Chondrocyte (in vitro differentiated cells): ENCODE measurements at regions not wholly inside any gene's neighbourhood (a gene's known extent, or its start where the extent isn't known, plus 50 kb on each side); places are given as distances from the start of the nearest gene placed in this dataset.
"Not testable (repeated sequence)": the region's sequence is repeated elsewhere in the genome, so short reads cannot be mapped to it uniquely, and the experiment has no call there.

Experiments used
- DNase-seq: peaks from one replicate; pipeline ENCODE4 v3.0.0; 2021; ENCODE audit warnings: mixed read lengths, low spot score
- H3K27ac Mint-ChIP-seq: one replicate; pipeline ENCODE4 v1.8.0; 2021; ENCODE audit warnings: mild to moderate bottlenecking, moderate library complexity, mixed read lengths; ENCODE audit not compliant: unreplicated experiment
- H3K27me3 Mint-ChIP-seq: 2 replicates; pipeline ENCODE4 v1.8.0; 2021; ENCODE audit warnings: low read depth, mixed read lengths
- H3K36me3 Mint-ChIP-seq: 2 replicates; pipeline ENCODE4 v1.8.0; 2021; ENCODE audit warnings: low read depth, mixed read lengths
- H3K4me1 Mint-ChIP-seq: 2 replicates; pipeline ENCODE4 v1.8.0; 2021; ENCODE audit warnings: low read depth, mild to moderate bottlenecking, mixed read lengths
- H3K4me3 Mint-ChIP-seq: one replicate; pipeline ENCODE4 v1.8.0; 2021; ENCODE audit warnings: mild to moderate bottlenecking, moderate library complexity, mixed read lengths; ENCODE audit not compliant: unreplicated experiment
- H3K9me3 Mint-ChIP-seq: 2 replicates; pipeline ENCODE4 v1.8.0; 2021; ENCODE audit warnings: low read depth, mixed read lengths

GRCh38 chr2:91499431-91500050 lies 2808.1 kb downstream of the RPIA start:
- H3K4me1 Mint-ChIP-seq, H3K36me3 Mint-ChIP-seq, H3K27me3 Mint-ChIP-seq, H3K4me3 Mint-ChIP-seq, DNase-seq, H3K27ac Mint-ChIP-seq: not testable (repeated sequence)
- H3K9me3 Mint-ChIP-seq: peaks cover 11% of the 10 kb centered on the region

- H3K4me3 Mint-ChIP-seq, H3K36me3 Mint-ChIP-seq, H3K27me3 Mint-ChIP-seq, H3K4me1 Mint-ChIP-seq, H3K27ac Mint-ChIP-seq, DNase-seq, H3K9me3 Mint-ChIP-seq: not testable (repeated sequence)
These were observed 2808.9 kb downstream of the RPIA start for GRCh38 chr2:91500246-91500977.

GRCh38 chr2:91500978-91501310 lies 2809.5 kb downstream of the RPIA start:
- not testable (repeated sequence) for H3K4me3 Mint-ChIP-seq, H3K27ac Mint-ChIP-seq, H3K4me1 Mint-ChIP-seq, DNase-seq, H3K9me3 Mint-ChIP-seq, H3K27me3 Mint-ChIP-seq, H3K36me3 Mint-ChIP-seq

GRCh38 chr2:91501481-91502080 lies 2810.1 kb downstream of the RPIA start:
- not testable (repeated sequence) for H3K27ac Mint-ChIP-seq, H3K4me3 Mint-ChIP-seq, H3K36me3 Mint-ChIP-seq, H3K9me3 Mint-ChIP-seq, H3K27me3 Mint-ChIP-seq, H3K4me1 Mint-ChIP-seq, DNase-seq

GRCh38 chr2:91503572-91503958 lies 2812.1 kb downstream of the RPIA start:
- not testable (repeated sequence) for H3K9me3 Mint-ChIP-seq, H3K4me3 Mint-ChIP-seq, H3K27ac Mint-ChIP-seq, H3K27me3 Mint-ChIP-seq, H3K36me3 Mint-ChIP-seq, DNase-seq, H3K4me1 Mint-ChIP-seq

GRCh38 chr2:91503959-91504741 lies 2812.7 kb downstream of the RPIA start:
- not testable (repeated sequence) for H3K4me3 Mint-ChIP-seq, H3K27ac Mint-ChIP-seq, H3K36me3 Mint-ChIP-seq, H3K9me3 Mint-ChIP-seq, H3K4me1 Mint-ChIP-seq, H3K27me3 Mint-ChIP-seq, DNase-seq

- H3K27ac Mint-ChIP-seq, H3K36me3 Mint-ChIP-seq, H3K27me3 Mint-ChIP-seq, H3K4me3 Mint-ChIP-seq, H3K9me3 Mint-ChIP-seq, H3K4me1 Mint-ChIP-seq: not testable (repeated sequence)
- DNase-seq: peak; percentile 59
These were observed 2817.3 kb downstream of the RPIA start for GRCh38 chr2:91508816-91509215.

GRCh38 chr2:91509276-91509675 lies 2817.8 kb downstream of the RPIA start:
- H3K4me1 Mint-ChIP-seq, H3K4me3 Mint-ChIP-seq, H3K36me3 Mint-ChIP-seq, H3K9me3 Mint-ChIP-seq, H3K27me3 Mint-ChIP-seq, H3K27ac Mint-ChIP-seq: not testable (repeated sequence)
- peak; percentile 75 for DNase-seq

GRCh38 chr2:91511166-91511565 lies 2819.7 kb downstream of the RPIA start:
- not testable (repeated sequence) for H3K36me3 Mint-ChIP-seq, H3K4me3 Mint-ChIP-seq, DNase-seq, H3K27me3 Mint-ChIP-seq, H3K9me3 Mint-ChIP-seq, H3K27ac Mint-ChIP-seq, H3K4me1 Mint-ChIP-seq

- not testable (repeated sequence) for H3K36me3 Mint-ChIP-seq, H3K27me3 Mint-ChIP-seq, H3K4me1 Mint-ChIP-seq, H3K27ac Mint-ChIP-seq, H3K4me3 Mint-ChIP-seq, DNase-seq, H3K9me3 Mint-ChIP-seq
These were observed 2824.5 kb downstream of the RPIA start for GRCh38 chr2:91515966-91516365.

- H3K9me3 Mint-ChIP-seq, H3K4me3 Mint-ChIP-seq, H3K36me3 Mint-ChIP-seq, DNase-seq, H3K4me1 Mint-ChIP-seq, H3K27me3 Mint-ChIP-seq, H3K27ac Mint-ChIP-seq: not testable (repeated sequence)
These were observed 2825.2 kb downstream of the RPIA start for GRCh38 chr2:91516669-91517068.

GRCh38 chr2:91517846-91518245 lies 2826.4 kb downstream of the RPIA start:
- H3K27me3 Mint-ChIP-seq, H3K4me1 Mint-ChIP-seq, DNase-seq, H3K27ac Mint-ChIP-seq, H3K36me3 Mint-ChIP-seq, H3K9me3 Mint-ChIP-seq, H3K4me3 Mint-ChIP-seq: not testable (repeated sequence)
